Left lung (tissue), 4 donors: ENCODE measurements at regions not wholly inside any gene's neighbourhood (a gene's known extent, or its start where the extent isn't known, plus 50 kb on each side); places are given as distances from the start of the nearest gene placed in this dataset.

Source experiments
- ATAC-seq: fragments of 200-7000 bp; cut with Tn5 transposase; one replicate; pipeline ENCODE4 v1.9.1; 2020; ENCODE audit warnings: moderate library complexity
- DNase-seq, 4 donors: peaks; one replicate each; pipeline ENCODE4 v3.0.0-alpha.2; 2013 to 2020
- H3K27ac ChIP-seq, 2 donors: fragments of 200-600 bp; sonication (generic) in 1 of 2; one replicate each; pipeline versions ENCODE4 v1.5.0 to v1.8.0; 2020 to 2021
- H3K27me3 ChIP-seq, 2 donors: fragments of 200-600 bp; sonication (generic) in 1 of 2; one replicate each; pipeline versions ENCODE4 v1.5.0 to v1.8.0; 2020 to 2021
- H3K36me3 ChIP-seq, 2 donors: fragments of 200-600 bp; sonication (generic) in 1 of 2; one replicate each; pipeline versions ENCODE4 v1.5.0 to v1.8.0; 2020 to 2021
- H3K4me1 ChIP-seq, 2 donors: fragments of 200-600 bp; one replicate each; pipeline ENCODE4 v1.8.0; 2021
- H3K4me3 ChIP-seq, 2 donors: fragments of 200-600 bp; sonication (generic) in 1 of 2; one replicate each; pipeline versions ENCODE4 v1.5.0 to v1.8.0; 2020 to 2021; ENCODE audit warnings: mild to moderate bottlenecking in 1 of 2
- H3K9me3 ChIP-seq, 2 donors: fragments of 200-600 bp; sonication (generic) in 1 of 2; one replicate each; pipeline versions ENCODE4 v1.5.0 to v1.8.0; 2020 to 2021
- CTCF ChIP-seq, 2 donors: fragments of 200-600 bp; sonication (generic) in 1 of 2; IDR thresholded peaks; one replicate each; pipeline versions ENCODE4 v1.5.0 to v1.8.0; 2021; ENCODE audit warnings: antibody characterized with exemption in 2 of 2
- intact Hi-C, 2 donors: fragments of 100-400 bp; cut with DNase I; formaldehyde crosslinking; loops; one replicate each; pipeline versions ENCODE4 v1.11.2 to v1.14.2; 2022
- donor health status: DM: no; HTN: yes; CAD: no.
- donor health status: DM: no; HTN: no; CAD: no.

- ATAC-seq (peak; percentile 24), DNase-seq (peak in 2 of 4 donors; percentile 10 to 67)
- Histone ChIP-seq H3K4me1 (no peaks in the 10 kb centered on the region), H3K36me3 (no peaks in the 10 kb centered on the region), H3K27ac (no peak overlapping the region), H3K9me3 (peaks cover 0 to 20% of the 10 kb centered on the region in 2 donors), H3K4me3 (no peak overlapping the region), H3K27me3 (peaks cover 0 to 12% of the 10 kb centered on the region in 2 donors)
- intact Hi-C loops: loop anchor here in 1 of 2 donors (5.0 kb wide), 1 partner anchor 443 kb away; no protein-coding TSS in a partner anchor
- TF ChIP-seq CTCF (IDR thresholded peaks at IDR 0.05): peak in 1 of 2 donors; percentile 34
Measured at GRCh38 chr20:56995635-56996075, 270.8 kb downstream of the BMP7 start.

- Histone ChIP-seq H3K27me3 (peaks cover 0 to 12% of the 10 kb centered on the region in 2 donors), H3K4me3 (no peak overlapping the region), H3K4me1 (no peaks in the 10 kb centered on the region), H3K36me3 (no peaks in the 10 kb centered on the region), H3K27ac (no peak overlapping the region), H3K9me3 (peaks cover 0 to 20% of the 10 kb centered on the region in 2 donors)
- no peak for TF ChIP-seq CTCF (IDR thresholded peaks at IDR 0.05)
- no peak for ATAC-seq
- intact Hi-C loops: loop anchor here in 1 of 2 donors (5.0 kb wide), 1 partner anchor 444 kb away; no protein-coding TSS in a partner anchor
- DNase-seq: no peak
Measured at GRCh38 chr20:56996533-56996932, 269.9 kb downstream of the BMP7 start.

GRCh38 chr20:56998438-56998837 lies 268.0 kb downstream of the BMP7 start:
- no peak overlapping the region for H3K4me3 ChIP-seq
- DNase-seq: no peak
- peaks cover 0 to 20% of the 10 kb centered on the region in 2 donors for H3K9me3 ChIP-seq
- no peak for TF ChIP-seq CTCF (IDR thresholded peaks at IDR 0.05)
- ATAC-seq: no peak
- no peaks in the 10 kb centered on the region for H3K4me1 ChIP-seq
- peaks cover 0 to 29% of the 10 kb centered on the region in 2 donors for H3K27me3 ChIP-seq
- intact Hi-C loops: loop anchor here in 1 of 2 donors (5.0 kb wide), 1 partner anchor 446 kb away; no protein-coding TSS in a partner anchor
- no peak overlapping the region for H3K27ac ChIP-seq
- no peaks in the 10 kb centered on the region for H3K36me3 ChIP-seq

GRCh38 chr20:57000441-57000968 lies 265.9 kb downstream of the BMP7 start:
- H3K27ac ChIP-seq: no peak overlapping the region
- DNase-seq (no peak), ATAC-seq (no peak)
- peaks cover 0 to 48% of the 10 kb centered on the region in 2 donors for H3K27me3 ChIP-seq
- no peak for TF ChIP-seq CTCF (IDR thresholded peaks at IDR 0.05)
- intact Hi-C loops: loop anchor here in 1 of 2 donors (10.0 kb wide), 1 partner anchor 56 kb away; no protein-coding TSS in a partner anchor
- H3K36me3 ChIP-seq: no peaks in the 10 kb centered on the region
- no peak overlapping the region for H3K4me3 ChIP-seq
- H3K9me3 ChIP-seq: peaks cover 0 to 20% of the 10 kb centered on the region in 2 donors
- no peaks in the 10 kb centered on the region for H3K4me1 ChIP-seq

GRCh38 chr20:57001126-57001767 lies 265.2 kb downstream of the BMP7 start:
- no peak for TF ChIP-seq CTCF (IDR thresholded peaks at IDR 0.05)
- H3K9me3 ChIP-seq: peaks cover 0 to 20% of the 10 kb centered on the region in 2 donors
- H3K36me3 ChIP-seq: no peaks in the 10 kb centered on the region
- H3K27me3 ChIP-seq: peaks cover 0 to 48% of the 10 kb centered on the region in 2 donors
- DNase-seq: no peak
- H3K27ac ChIP-seq: no peak overlapping the region
- ATAC-seq: no peak
- no peak overlapping the region for H3K4me3 ChIP-seq
- intact Hi-C loops: loop anchor here in 1 of 2 donors (10.0 kb wide), 1 partner anchor 56 kb away; no protein-coding TSS in a partner anchor
- H3K4me1 ChIP-seq: no peaks in the 10 kb centered on the region
